ENCODE measurements at regions not wholly inside any gene's neighbourhood (a gene's known extent, or its start where the extent isn't known, plus 50 kb on each side); places are given as distances from the start of the nearest gene placed in this dataset.

GRCh38 chrX:42694260-42694815 is 83.6 kb downstream of the PPP1R2C start:
- peaks cover 3% of the 10 kb centered on the region; the same call in 1 of the 2 replicates for H3K4me1 ChIP-seq (ENCODE audit: control insufficient read depth, insufficient read depth, low read length)
- no peak overlapping the region for H3K9ac ChIP-seq (ENCODE audit: low read depth, low read length)
- peaks cover 5% of the 10 kb centered on the region for H3K27me3 ChIP-seq (ENCODE audit: control insufficient read depth, insufficient read depth, low read length)
- no peak overlapping the region for H3K27ac ChIP-seq (ENCODE audit: low read depth, low read length)
- H3K4me3 ChIP-seq (ENCODE audit: low read depth, low read length), result no peak overlapping the region
- no peaks in the 10 kb centered on the region for H3K9me3 ChIP-seq (ENCODE audit: control insufficient read depth, insufficient read depth, low read length)
- no peaks in the 10 kb centered on the region for H3K36me3 ChIP-seq (ENCODE audit: control insufficient read depth, insufficient read depth, low read length)

GRCh38 chrX:42691196-42691595 is 86.8 kb downstream of the PPP1R2C start:
- Histone ChIP-seq H3K27ac (ENCODE audit: low read depth, low read length) (no peak overlapping the region), H3K4me1 (ENCODE audit: control insufficient read depth, insufficient read depth, low read length) (peaks cover 3% of the 10 kb centered on the region; the same call in 1 of the 2 replicates), H3K9me3 (ENCODE audit: control insufficient read depth, insufficient read depth, low read length) (no peaks in the 10 kb centered on the region), H3K27me3 (ENCODE audit: control insufficient read depth, insufficient read depth, low read length) (no peaks in the 10 kb centered on the region), H3K4me3 (ENCODE audit: low read depth, low read length) (no peak overlapping the region), H3K36me3 (ENCODE audit: control insufficient read depth, insufficient read depth, low read length) (no peaks in the 10 kb centered on the region), H3K9ac (ENCODE audit: low read depth, low read length) (no peak overlapping the region)

- Histone ChIP-seq H3K9ac (ENCODE audit: low read depth, low read length) (no peak overlapping the region), H3K4me1 (ENCODE audit: control insufficient read depth, insufficient read depth, low read length) (peaks cover under 1% of the 10 kb centered on the region), H3K36me3 (ENCODE audit: control insufficient read depth, insufficient read depth, low read length) (no peaks in the 10 kb centered on the region), H3K27me3 (ENCODE audit: control insufficient read depth, insufficient read depth, low read length) (no peaks in the 10 kb centered on the region; the same call in 1 of the 2 replicates), H3K9me3 (ENCODE audit: control insufficient read depth, insufficient read depth, low read length) (no peaks in the 10 kb centered on the region), H3K27ac (ENCODE audit: low read depth, low read length) (no peak overlapping the region), H3K4me3 (ENCODE audit: low read depth, low read length) (no peak overlapping the region)
Measured at GRCh38 chrX:42686706-42687105, 91.3 kb downstream of the PPP1R2C start.

GRCh38 chrX:42686296-42686695 is 91.7 kb downstream of the PPP1R2C start:
- Histone ChIP-seq H3K4me3 (ENCODE audit: low read depth, low read length) (no peak overlapping the region), H3K27ac (ENCODE audit: low read depth, low read length) (no peak overlapping the region)

GRCh38 chrX:42684065-42684464 is 93.9 kb downstream of the PPP1R2C start:
- no peaks in the 10 kb centered on the region; the same call in 1 of the 2 replicates for H3K27me3 ChIP-seq (ENCODE audit: control insufficient read depth, insufficient read depth, low read length)
- H3K4me1 ChIP-seq (ENCODE audit: control insufficient read depth, insufficient read depth, low read length), result peaks cover 26% of the 10 kb centered on the region

More at GRCh38 chrX:42686296-42686695, 91.7 kb downstream of the PPP1R2C start:
- H3K4me1 ChIP-seq (ENCODE audit: control insufficient read depth, insufficient read depth, low read length), result peaks cover 5% of the 10 kb centered on the region
- no peaks in the 10 kb centered on the region; the same call in 1 of the 2 replicates for H3K27me3 ChIP-seq (ENCODE audit: control insufficient read depth, insufficient read depth, low read length)
- H3K9me3 ChIP-seq (ENCODE audit: control insufficient read depth, insufficient read depth, low read length), result no peaks in the 10 kb centered on the region
- no peak overlapping the region for H3K9ac ChIP-seq (ENCODE audit: low read depth, low read length)
- H3K36me3 ChIP-seq (ENCODE audit: control insufficient read depth, insufficient read depth, low read length), result no peaks in the 10 kb centered on the region

GRCh38 chrX:42680666-42681065 is 97.3 kb downstream of the PPP1R2C start:
- Histone ChIP-seq H3K9me3 (ENCODE audit: control insufficient read depth, insufficient read depth, low read length) (no peaks in the 10 kb centered on the region), H3K9ac (ENCODE audit: low read depth, low read length) (no peak overlapping the region), H3K27ac (ENCODE audit: low read depth, low read length) (peak overlapping the region; percentile 89)

More at GRCh38 chrX:42684065-42684464, 93.9 kb downstream of the PPP1R2C start:
- H3K9me3 ChIP-seq (ENCODE audit: control insufficient read depth, insufficient read depth, low read length), result no peaks in the 10 kb centered on the region
- H3K36me3 ChIP-seq (ENCODE audit: control insufficient read depth, insufficient read depth, low read length), result no peaks in the 10 kb centered on the region
- H3K4me3 ChIP-seq (ENCODE audit: low read depth, low read length), result no peak overlapping the region
- H3K9ac ChIP-seq (ENCODE audit: low read depth, low read length), result no peak overlapping the region
- H3K27ac ChIP-seq (ENCODE audit: low read depth, low read length), result no peak overlapping the region

GRCh38 chrX:42678133-42678532 is 99.8 kb downstream of the PPP1R2C start:
- Histone ChIP-seq H3K4me1 (ENCODE audit: control insufficient read depth, insufficient read depth, low read length) (peaks cover 26% of the 10 kb centered on the region), H3K27ac (ENCODE audit: low read depth, low read length) (no peak overlapping the region), H3K9me3 (ENCODE audit: control insufficient read depth, insufficient read depth, low read length) (no peaks in the 10 kb centered on the region), H3K27me3 (ENCODE audit: control insufficient read depth, insufficient read depth, low read length) (no peaks in the 10 kb centered on the region), H3K4me3 (ENCODE audit: low read depth, low read length) (no peak overlapping the region), H3K36me3 (ENCODE audit: control insufficient read depth, insufficient read depth, low read length) (no peaks in the 10 kb centered on the region), H3K9ac (ENCODE audit: low read depth, low read length) (no peak overlapping the region)

More at GRCh38 chrX:42680666-42681065, 97.3 kb downstream of the PPP1R2C start:
- Histone ChIP-seq H3K36me3 (ENCODE audit: control insufficient read depth, insufficient read depth, low read length) (no peaks in the 10 kb centered on the region), H3K27me3 (ENCODE audit: control insufficient read depth, insufficient read depth, low read length) (no peaks in the 10 kb centered on the region; the same call in 1 of the 2 replicates), H3K4me3 (ENCODE audit: low read depth, low read length) (no peak overlapping the region), H3K4me1 (ENCODE audit: control insufficient read depth, insufficient read depth, low read length) (peaks cover 26% of the 10 kb centered on the region)

GRCh38 chrX:42673301-42673810 is 104.6 kb downstream of the PPP1R2C start:
- Histone ChIP-seq H3K36me3 (ENCODE audit: control insufficient read depth, insufficient read depth, low read length) (no peaks in the 10 kb centered on the region), H3K9me3 (ENCODE audit: control insufficient read depth, insufficient read depth, low read length) (peaks cover 22% of the 10 kb centered on the region), H3K9ac (ENCODE audit: low read depth, low read length) (no peak overlapping the region), H3K4me3 (ENCODE audit: low read depth, low read length) (no peak overlapping the region), H3K27ac (ENCODE audit: low read depth, low read length) (no peak overlapping the region), H3K4me1 (ENCODE audit: control insufficient read depth, insufficient read depth, low read length) (no peaks in the 10 kb centered on the region), H3K27me3 (ENCODE audit: control insufficient read depth, insufficient read depth, low read length) (no peaks in the 10 kb centered on the region)

GRCh38 chrX:42664680-42665079 is 113.3 kb downstream of the PPP1R2C start:
- Histone ChIP-seq H3K27me3 (ENCODE audit: control insufficient read depth, insufficient read depth, low read length) (no peaks in the 10 kb centered on the region; the same call in 1 of the 2 replicates), H3K36me3 (ENCODE audit: control insufficient read depth, insufficient read depth, low read length) (no peaks in the 10 kb centered on the region)

GRCh38 chrX:42628471-42628870 is 149.5 kb downstream of the PPP1R2C start:
- Histone ChIP-seq H3K36me3 (ENCODE audit: control insufficient read depth, insufficient read depth, low read length) (no peaks in the 10 kb centered on the region), H3K9ac (ENCODE audit: low read depth, low read length) (no peak overlapping the region), H3K27me3 (ENCODE audit: control insufficient read depth, insufficient read depth, low read length) (no peaks in the 10 kb centered on the region), H3K4me1 (ENCODE audit: control insufficient read depth, insufficient read depth, low read length) (no peaks in the 10 kb centered on the region), H3K4me3 (ENCODE audit: low read depth, low read length) (no peak overlapping the region), H3K9me3 (ENCODE audit: control insufficient read depth, insufficient read depth, low read length) (no peaks in the 10 kb centered on the region), H3K27ac (ENCODE audit: low read depth, low read length) (no peak overlapping the region)

More at GRCh38 chrX:42664680-42665079, 113.3 kb downstream of the PPP1R2C start:
- H3K4me3 ChIP-seq (ENCODE audit: low read depth, low read length), result no peak overlapping the region
- H3K9me3 ChIP-seq (ENCODE audit: control insufficient read depth, insufficient read depth, low read length), result peaks cover 28% of the 10 kb centered on the region
- no peak overlapping the region for H3K27ac ChIP-seq (ENCODE audit: low read depth, low read length)
- no peak overlapping the region for H3K9ac ChIP-seq (ENCODE audit: low read depth, low read length)
- no peaks in the 10 kb centered on the region for H3K4me1 ChIP-seq (ENCODE audit: control insufficient read depth, insufficient read depth, low read length)

GRCh38 chrX:42627891-42628290 is 150.1 kb downstream of the PPP1R2C start:
- no peak overlapping the region for H3K4me3 ChIP-seq (ENCODE audit: low read depth, low read length)
- H3K27ac ChIP-seq (ENCODE audit: low read depth, low read length), result no peak overlapping the region
- no peaks in the 10 kb centered on the region for H3K4me1 ChIP-seq (ENCODE audit: control insufficient read depth, insufficient read depth, low read length)
- no peak overlapping the region for H3K9ac ChIP-seq (ENCODE audit: low read depth, low read length)
- no peaks in the 10 kb centered on the region for H3K9me3 ChIP-seq (ENCODE audit: control insufficient read depth, insufficient read depth, low read length)
- H3K36me3 ChIP-seq (ENCODE audit: control insufficient read depth, insufficient read depth, low read length), result no peaks in the 10 kb centered on the region
- no peaks in the 10 kb centered on the region for H3K27me3 ChIP-seq (ENCODE audit: control insufficient read depth, insufficient read depth, low read length)
